H9 (cell line): ENCODE measurements at regions not wholly inside any gene's neighbourhood (a gene's known extent, or its start where the extent isn't known, plus 50 kb on each side); places are given as distances from the start of the nearest gene placed in this dataset.

Experiments
- DNase-seq: peaks from one replicate; pipeline ENCODE4 v3.0.0-alpha.2; 2017
- H2AFZ ChIP-seq: one replicate; pipeline ENCODE4 v1.6.1; 2013; ENCODE audit warnings: mild to moderate bottlenecking, low read length, control low read depth, moderate library complexity
- H2AK5ac ChIP-seq: 2 replicates; pipeline ENCODE4 v1.6.1; 2013; ENCODE audit warnings: low read length, control low read depth, mixed read lengths; ENCODE audit not compliant: insufficient read length
- H2BK120ac ChIP-seq: one replicate; pipeline ENCODE4 v1.6.1; 2013; ENCODE audit warnings: low read depth, mild to moderate bottlenecking, low read length, control low read depth, inconsistent platforms; ENCODE audit not compliant: poor library complexity, severe bottlenecking
- H2BK12ac ChIP-seq: 2 replicates; pipeline ENCODE4 v1.6.1; 2013; ENCODE audit warnings: low read length, control low read depth, mixed read lengths, low read depth; ENCODE audit not compliant: insufficient read length
- H2BK15ac ChIP-seq: 2 replicates; pipeline ENCODE4 v1.6.1; 2013; ENCODE audit warnings: low read depth, low read length, control low read depth
- H2BK20ac ChIP-seq: one replicate; pipeline ENCODE4 v1.6.1; 2013; ENCODE audit warnings: low read depth, mild to moderate bottlenecking, low read length, control low read depth, inconsistent platforms; ENCODE audit not compliant: poor library complexity, severe bottlenecking
- H2BK5ac ChIP-seq: 2 replicates; pipeline ENCODE4 v1.6.1; 2013; ENCODE audit warnings: low read length, control low read depth, mixed read lengths; ENCODE audit not compliant: insufficient read length
- H3K14ac ChIP-seq: 2 replicates; pipeline ENCODE4 v1.6.1; 2013; ENCODE audit warnings: low read length, control low read depth; ENCODE audit not compliant: insufficient read depth
- H3K18ac ChIP-seq: 2 replicates; pipeline ENCODE4 v1.6.1; 2013; ENCODE audit warnings: low read depth, mild to moderate bottlenecking, mixed read lengths, low read length, control low read depth; ENCODE audit not compliant: insufficient read length
- H3K23ac ChIP-seq: 2 replicates; pipeline ENCODE4 v1.6.1; 2013; ENCODE audit warnings: low read length, control low read depth, mixed read lengths, low read depth; ENCODE audit not compliant: insufficient read length
- H3K23me2 ChIP-seq: 2 replicates; pipeline ENCODE4 v1.6.1; 2013; ENCODE audit warnings: low read depth, mild to moderate bottlenecking, mixed read lengths, low read length, control low read depth; ENCODE audit not compliant: insufficient read length, poor library complexity, severe bottlenecking
- H3K27ac ChIP-seq: 2 replicates; pipeline ENCODE4 v1.5.1; 2013; ENCODE audit warnings: low read length, control low read depth, mixed read lengths, low read depth; ENCODE audit not compliant: insufficient read length
- H3K27me3 ChIP-seq: 2 replicates; pipeline ENCODE4 v1.6.1; 2013; ENCODE audit warnings: low read length, control low read depth, inconsistent platforms; ENCODE audit not compliant: insufficient read depth
- H3K4ac ChIP-seq: 2 replicates; pipeline ENCODE4 v1.6.1; 2013; ENCODE audit warnings: low read depth, mild to moderate bottlenecking, control low read depth, inconsistent platforms, low read length, moderate library complexity
- H3K4me1 ChIP-seq: 2 replicates; pipeline ENCODE4 v1.6.1; 2013; ENCODE audit warnings: low read length, control low read depth, inconsistent platforms; ENCODE audit not compliant: insufficient read depth
- H3K4me2 ChIP-seq: 2 replicates; pipeline ENCODE4 v1.6.1; 2013; ENCODE audit warnings: low read length, control low read depth, mixed read lengths; ENCODE audit not compliant: insufficient read length, insufficient read depth
- H3K56ac ChIP-seq: 2 replicates; pipeline ENCODE4 v1.6.1; 2013; ENCODE audit warnings: low read depth, mild to moderate bottlenecking, mixed read lengths, low read length, control low read depth; ENCODE audit not compliant: insufficient read length
- H3K79me1 ChIP-seq: 2 replicates; pipeline ENCODE4 v1.6.1; 2013; ENCODE audit warnings: low read depth, mild to moderate bottlenecking, moderate library complexity, low read length, control low read depth, inconsistent platforms; ENCODE audit not compliant: insufficient read depth, poor library complexity, severe bottlenecking
- H3K79me2 ChIP-seq: 2 replicates; pipeline ENCODE4 v1.6.1; 2013; ENCODE audit warnings: low read length, control low read depth, inconsistent platforms; ENCODE audit not compliant: insufficient read depth
- H3K9ac ChIP-seq: 2 replicates; pipeline ENCODE4 v1.6.1; 2013; ENCODE audit warnings: low read length, control low read depth, mixed read lengths; ENCODE audit not compliant: insufficient read length; ENCODE audit errors: extremely low read depth
- H3K9me3 ChIP-seq: one replicate; pipeline ENCODE4 v1.6.1; 2013; ENCODE audit warnings: low read depth, low read length, inconsistent platforms; ENCODE audit not compliant: control insufficient read depth
- H3T11ph ChIP-seq: one replicate; pipeline ENCODE4 v1.6.1; 2013; ENCODE audit warnings: mild to moderate bottlenecking, low read length, control low read depth, inconsistent platforms
- H4K20me1 ChIP-seq: one replicate; pipeline ENCODE4 v1.6.1; 2013; ENCODE audit not compliant: control insufficient read depth, insufficient read length, insufficient read depth
- H4K5ac ChIP-seq: 2 replicates; pipeline ENCODE4 v1.6.1; 2013; ENCODE audit warnings: low read depth, mild to moderate bottlenecking, mixed read lengths, low read length, control low read depth; ENCODE audit not compliant: insufficient read length
- H4K8ac ChIP-seq: replicated peaks from 2 replicates; pipeline ENCODE4 v1.6.1; 2013; ENCODE audit warnings: low read length, control low read depth, mixed read lengths, low read depth; ENCODE audit not compliant: insufficient read length
- H4K91ac ChIP-seq: 2 replicates; pipeline ENCODE4 v1.6.1; 2013; ENCODE audit warnings: low read depth, mild to moderate bottlenecking, moderate library complexity, mixed read lengths, low read length, control low read depth; ENCODE audit not compliant: insufficient read length
- H3K27ac Mint-ChIP-seq, 3 experiments: 2 replicates in 2 of 3; 3 replicates in 1 of 3; pipeline ENCODE4 v1.8.0; 2020 to 2021; ENCODE audit warnings: mixed read lengths in 3 of 3, mild to moderate bottlenecking in 1 of 3, moderate library complexity in 1 of 3
- H3K27me3 Mint-ChIP-seq: 2 replicates; pipeline ENCODE4 v1.8.0; 2021; ENCODE audit warnings: low read depth, mild to moderate bottlenecking, moderate library complexity, mixed read lengths
- H3K36me3 Mint-ChIP-seq, 3 experiments: 2 replicates in 2 of 3; 3 replicates in 1 of 3; pipeline ENCODE4 v1.8.0; 2020 to 2021; ENCODE audit warnings: low read depth in 3 of 3, mixed read lengths in 3 of 3; ENCODE audit not compliant: insufficient read depth in 1 of 3
- H3K4me1 Mint-ChIP-seq, 2 experiments: 2 replicates each; pipeline ENCODE4 v1.8.0; 2020; ENCODE audit warnings: mixed read lengths in 2 of 2
- H3K4me3 Mint-ChIP-seq, 2 experiments: 2 replicates in 1 of 2; 3 replicates in 1 of 2; pipeline ENCODE4 v1.8.0; 2020 to 2021; ENCODE audit warnings: mild to moderate bottlenecking in 2 of 2, mixed read lengths in 2 of 2, moderate library complexity in 1 of 2
- H3K9me3 Mint-ChIP-seq, 2 experiments: 2 replicates in 1 of 2; 3 replicates in 1 of 2; pipeline ENCODE4 v1.8.0; 2020; ENCODE audit warnings: mild to moderate bottlenecking in 2 of 2, mixed read lengths in 2 of 2, moderate library complexity in 1 of 2
- CTCF ChIP-seq: fragments of 200-600 bp; sonication (generic); conservative IDR thresholded peaks from 3 replicates; pipeline ENCODE4 v1.8.0; 2021; ENCODE audit warnings: antibody characterized with exemption, mild to moderate bottlenecking
- WGBS: extraction: QIAGEN DNeasy Blood & Tissue Kit; methylation state at CpG from one replicate; pipeline ENCODE4 v1.1.7; 2013; ENCODE audit warnings: missing lambda C conversion rate, low lambda C conversion rate, mixed read lengths; ENCODE audit not compliant: insufficient read length; ENCODE audit errors: extremely low coverage; 5-methylcytosine and 5-hydroxymethylcytosine counted together

GRCh38 chr12:70048521-70049250 is 194.5 kb upstream of the CNOT2 start:
- no peaks in the 10 kb centered on the region for H3K23me2 ChIP-seq
- H3K18ac ChIP-seq, result no peak overlapping the region
- H3K9me3 ChIP-seq, result no peaks in the 10 kb centered on the region
- WGBS, result no CpG with 5 or more reads among the region's 1 CpG
- Mint-ChIP-seq H3K9me3 (no peaks in the 10 kb centered on the region), H3K36me3 (no peaks in the 10 kb centered on the region; a peak in 1 of 7 replicates), H3K4me3 (no peak overlapping the region), H3K4me1 (peaks cover 5 to 12% of the 10 kb centered on the region in 2 experiments; a peak in 3 of 4 replicates), H3K27me3 (no peaks in the 10 kb centered on the region; the same call in 1 of the 2 replicates), H3K27ac (no peak overlapping the region)
- no peaks in the 10 kb centered on the region for H3K27me3 ChIP-seq
- no peak overlapping the region for H2AFZ ChIP-seq
- TF ChIP-seq CTCF, result no peak
- no peaks in the 10 kb centered on the region for H3K79me2 ChIP-seq
- no peak overlapping the region for H2BK12ac ChIP-seq
- no peak overlapping the region for H3K56ac ChIP-seq
- no peak overlapping the region for H4K8ac ChIP-seq
- H3K4me1 ChIP-seq, result peaks cover 4% of the 10 kb centered on the region; the same call in 1 of the 2 replicates
- H2BK5ac ChIP-seq, result no peak overlapping the region
- no peak overlapping the region for H2AK5ac ChIP-seq
- DNase-seq, result no peak
- H4K5ac ChIP-seq, result no peak overlapping the region
- H2BK20ac ChIP-seq, result no peak overlapping the region
- H3K79me1 ChIP-seq, result no peaks in the 10 kb centered on the region
- no peaks in the 10 kb centered on the region for H4K20me1 ChIP-seq
- no peak overlapping the region for H3K4me2 ChIP-seq
- no peak overlapping the region for H3K4ac ChIP-seq
- no peak overlapping the region for H3K9ac ChIP-seq
- H4K91ac ChIP-seq, result no peak overlapping the region
- no peak overlapping the region for H2BK120ac ChIP-seq
- H3K27ac ChIP-seq, result no peak overlapping the region
- H3T11ph ChIP-seq, result no peak overlapping the region
- no peak overlapping the region for H3K23ac ChIP-seq
- no peak overlapping the region for H3K14ac ChIP-seq
- no peak overlapping the region for H2BK15ac ChIP-seq
